ENCODE measurements at regions not wholly inside any gene's neighbourhood (a gene's known extent, or its start where the extent isn't known, plus 50 kb on each side); places are given as distances from the start of the nearest gene placed in this dataset.

- Histone ChIP-seq H3K27me3 (no peaks in the 10 kb centered on the region), H3K9me3 (ENCODE audit: low read depth) (no peaks in the 10 kb centered on the region), H3K4me1 (ENCODE audit: low read depth) (no peaks in the 10 kb centered on the region), H3K4me3 (no peak overlapping the region), H3K27ac (no peak overlapping the region), H3K36me3 (no peaks in the 10 kb centered on the region)
- no peak for TF ChIP-seq CTCF (IDR thresholded peaks at IDR 0.05; ENCODE audit: low read depth, low read length)
- no peak for DNase-seq (ENCODE audit: low read depth in 1 of 2, low spot score in 1 of 2)
Observed at GRCh38 chr15:24621630-24622215, 53.9 kb upstream of the NPAP1 start.
